Mesodermal cell (in vitro differentiated cells): ENCODE measurements at regions not wholly inside any gene's neighbourhood (a gene's known extent, or its start where the extent isn't known, plus 50 kb on each side); places are given as distances from the start of the nearest gene placed in this dataset.
A peak's percentile ranks its signal among the peaks of the same experiment; 100 is the strongest.
"Not testable (repeated sequence)": the region's sequence is repeated elsewhere in the genome, so short reads cannot be mapped to it uniquely, and the experiment has no call there.

Experiments used
- H3K27ac ChIP-seq: 2 replicates; pipeline ENCODE4 v1.7.0; 2013; ENCODE audit warnings: mild to moderate bottlenecking, low read depth, low read length, moderate library complexity; ENCODE audit not compliant: severe bottlenecking
- H3K36me3 ChIP-seq: 2 replicates; pipeline ENCODE4 v1.7.1; 2013; ENCODE audit warnings: mild to moderate bottlenecking, low read length, moderate library complexity; ENCODE audit not compliant: control insufficient read depth, insufficient read depth
- H3K4me1 ChIP-seq: one replicate; pipeline ENCODE4 v1.7.1; 2013; ENCODE audit warnings: mild to moderate bottlenecking, low read length; ENCODE audit not compliant: insufficient read depth, control insufficient read depth, poor library complexity, severe bottlenecking
- H3K4me3 ChIP-seq: 2 replicates; pipeline ENCODE4 v1.7.0; 2013; ENCODE audit warnings: low read length, control low read depth, mild to moderate bottlenecking; ENCODE audit not compliant: insufficient read depth, poor library complexity, severe bottlenecking; ENCODE audit errors: extremely low read depth
- H3K9me3 ChIP-seq: 2 replicates; pipeline ENCODE4 v1.7.1; 2013; ENCODE audit warnings: mild to moderate bottlenecking, low read length, moderate library complexity; ENCODE audit not compliant: control insufficient read depth
- WGBS, 2 experiments: methylation state at CpG; one replicate each; pipeline ENCODE4 v1.1.5; 2013; ENCODE audit warnings: missing lambda C conversion rate in 2 of 2; ENCODE audit not compliant: insufficient coverage in 2 of 2; 5-methylcytosine and 5-hydroxymethylcytosine counted together

- not testable (repeated sequence) for H3K27ac ChIP-seq, H3K36me3 ChIP-seq, H3K4me3 ChIP-seq, H3K9me3 ChIP-seq
- 100% methylated on average over 3 to 7 of the region's 12 CpGs for WGBS, 2 experiments
- peaks cover 21% of the 10 kb centered on the region for H3K4me1 ChIP-seq
These were observed 261.2 kb downstream of the ADGRD1 start for GRCh38 chr12:131214936-131215335.

GRCh38 chr12:131216587-131216986 is 262.9 kb downstream of the ADGRD1 start:
- H3K27ac ChIP-seq = not testable (repeated sequence)

DNA sequence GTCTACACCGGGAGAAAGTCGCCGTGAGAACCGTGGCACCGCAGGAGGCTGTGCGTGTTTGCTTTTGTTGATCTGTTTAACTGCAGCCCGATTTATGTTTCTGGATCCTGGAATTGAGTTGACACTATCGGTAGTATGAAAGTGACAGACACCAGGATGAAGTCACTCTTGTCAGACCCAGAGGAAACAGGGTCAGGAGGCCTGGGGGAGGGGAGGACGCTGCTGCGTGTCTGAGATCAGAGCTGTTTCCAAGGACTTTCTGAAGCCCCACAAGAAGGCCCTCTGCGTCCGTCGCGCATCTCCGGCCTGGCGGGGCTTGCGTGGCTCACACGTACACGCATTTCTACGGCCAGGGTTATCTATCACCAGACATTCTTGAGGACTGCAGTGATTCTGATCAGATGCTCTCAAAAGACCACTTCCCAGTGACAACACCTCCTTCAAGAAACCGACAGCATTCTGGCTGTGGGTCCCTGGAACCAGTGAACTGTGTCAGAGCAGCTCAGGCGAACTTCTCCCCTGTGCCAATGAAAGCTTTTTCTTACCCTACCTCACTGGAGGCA is 263.4 kb downstream of the ADGRD1 start:
- Histone ChIP-seq H3K27ac (no peak overlapping the region), H3K36me3 (no peaks in the 10 kb centered on the region), H3K9me3 (peaks cover 9% of the 10 kb centered on the region), H3K4me3 (no peak overlapping the region), H3K4me1 (peaks cover 21% of the 10 kb centered on the region)
- WGBS, 2 experiments = 57 to 59% methylated on average over 21 to 22 of the region's 22 CpGs

More at GRCh38 chr12:131216587-131216986, 262.9 kb downstream of the ADGRD1 start:
- WGBS, 2 experiments = 80 to 90% methylated on average over 2 to 6 of the region's 14 CpGs
- H3K36me3 ChIP-seq, H3K4me3 ChIP-seq, H3K9me3 ChIP-seq: not testable (repeated sequence)
- H3K4me1 ChIP-seq = peaks cover 21% of the 10 kb centered on the region

DNA sequence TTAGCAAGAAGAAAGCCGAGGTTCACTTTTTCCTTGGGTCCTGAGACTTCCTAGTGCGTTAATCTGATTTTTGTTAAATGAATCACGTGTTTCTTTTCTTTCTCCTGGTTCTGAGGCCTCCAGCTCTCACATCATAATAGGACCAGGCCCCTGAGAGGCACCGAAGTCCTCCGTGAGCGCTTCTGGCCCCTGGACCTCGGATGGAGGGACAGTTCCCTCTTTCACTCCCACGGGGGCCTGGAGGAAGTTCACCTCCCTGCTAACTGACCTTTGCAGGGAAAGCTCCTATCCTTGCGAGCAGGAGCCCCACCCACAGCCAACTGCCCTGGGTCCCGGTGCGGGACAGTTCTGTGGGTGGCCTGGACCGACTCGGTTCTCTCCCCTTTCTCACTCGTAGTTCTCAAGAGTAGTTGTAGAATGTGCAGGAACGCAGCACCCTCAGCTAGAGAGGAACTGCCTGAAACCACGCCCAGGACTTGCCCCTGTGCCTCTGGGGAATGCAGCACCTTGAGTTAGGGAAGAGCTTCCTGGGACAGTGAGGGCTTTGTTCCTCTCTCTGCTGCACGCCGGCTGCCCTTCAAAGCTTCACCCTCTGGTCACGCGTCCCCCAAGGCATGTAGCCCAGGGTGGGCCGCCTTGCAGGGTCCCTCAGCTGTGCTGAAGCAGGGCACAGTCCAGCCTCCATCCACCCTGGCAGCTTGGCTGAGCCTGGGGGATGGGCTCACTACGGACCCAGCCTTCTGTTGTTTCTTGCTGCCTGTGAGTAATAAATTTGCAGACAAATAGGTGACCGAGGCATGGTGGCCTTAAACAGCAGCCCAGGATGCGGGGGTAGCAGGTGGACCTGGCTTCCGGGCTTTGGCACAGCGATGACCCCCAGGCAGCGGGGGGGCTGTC is 264.6 kb downstream of the ADGRD1 start:
- H3K36me3 ChIP-seq = no peaks in the 10 kb centered on the region
- no peak overlapping the region for H3K27ac ChIP-seq
- 43 to 47% methylated on average over 21 of the region's 27 CpGs for WGBS, 2 experiments
- peaks cover 21% of the 10 kb centered on the region for H3K4me1 ChIP-seq
- no peak overlapping the region for H3K4me3 ChIP-seq
- peaks cover 5% of the 10 kb centered on the region for H3K9me3 ChIP-seq

- WGBS, 2 experiments = 76 to 78% methylated on average over 11 to 13 of the region's 15 CpGs
- Histone ChIP-seq H3K4me3 (no peak overlapping the region), H3K36me3 (no peaks in the 10 kb centered on the region), H3K9me3 (no peaks in the 10 kb centered on the region), H3K27ac (no peak overlapping the region), H3K4me1 (peaks cover 21% of the 10 kb centered on the region)
These were observed 265.4 kb downstream of the ADGRD1 start for GRCh38 chr12:131218923-131219669.

DNA sequence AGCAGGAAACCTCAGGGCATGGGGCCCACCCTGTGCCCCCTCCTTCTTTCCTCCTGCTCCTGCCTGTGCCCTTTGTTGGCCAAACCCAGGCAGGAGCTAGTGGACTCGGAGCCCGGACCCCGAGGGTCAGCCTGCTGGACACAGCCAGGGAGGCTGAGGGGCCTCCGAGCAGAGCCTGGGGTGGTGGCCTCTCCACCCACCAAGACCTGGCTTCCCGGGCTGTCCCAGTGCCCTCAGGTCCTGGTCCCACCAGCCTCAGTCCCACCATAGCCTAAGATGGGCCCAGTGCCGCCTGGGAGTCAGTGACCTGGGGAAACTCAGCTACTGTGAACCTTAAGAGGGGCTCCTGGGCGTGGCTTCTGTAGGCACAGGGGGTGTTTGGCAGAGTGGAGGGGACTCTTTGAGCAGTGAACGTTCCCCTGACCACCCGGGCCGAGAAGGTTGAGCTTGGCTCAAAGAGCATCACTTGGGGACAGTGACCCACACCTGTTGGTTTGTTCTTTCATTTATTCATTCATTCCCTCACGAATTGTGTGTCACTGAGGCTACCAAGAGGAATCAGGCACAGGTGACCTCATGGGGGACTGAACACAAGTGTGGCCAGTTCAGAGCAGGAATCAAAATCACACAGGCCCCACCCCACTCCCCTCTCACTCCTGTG is 266.1 kb downstream of the ADGRD1 start:
- no peaks in the 10 kb centered on the region for H3K9me3 ChIP-seq
- peaks cover 21% of the 10 kb centered on the region for H3K4me1 ChIP-seq
- H3K27ac ChIP-seq = no peak overlapping the region
- no peak overlapping the region for H3K4me3 ChIP-seq
- H3K36me3 ChIP-seq = no peaks in the 10 kb centered on the region
- 82 to 97% methylated on average over 9 of the region's 11 CpGs for WGBS, 2 experiments

DNA sequence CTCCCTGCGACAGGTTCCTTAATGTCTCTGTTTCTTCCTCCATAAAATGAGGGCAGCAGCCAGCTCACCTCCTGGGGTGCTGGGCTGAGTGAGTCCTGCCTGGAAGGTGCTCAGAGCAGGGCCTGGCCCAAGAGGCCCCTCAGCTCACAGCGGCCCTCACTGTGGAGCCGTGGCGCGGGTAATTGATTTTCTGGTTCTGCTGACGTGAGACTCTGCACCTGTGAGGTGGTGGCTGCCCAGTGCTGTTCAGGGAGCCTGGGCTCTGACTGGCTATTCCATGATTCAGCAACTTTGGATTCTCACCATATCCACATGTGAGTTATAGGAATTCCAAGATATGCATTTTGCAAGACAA is 266.6 kb downstream of the ADGRD1 start:
- H3K36me3 ChIP-seq = no peaks in the 10 kb centered on the region
- H3K4me1 ChIP-seq = peaks cover 21% of the 10 kb centered on the region
- no peak overlapping the region for H3K27ac ChIP-seq
- H3K4me3 ChIP-seq = no peak overlapping the region
- no peaks in the 10 kb centered on the region for H3K9me3 ChIP-seq
- 100% methylated on average over 1 to 2 of the region's 6 CpGs for WGBS, 2 experiments

- Histone ChIP-seq H3K9me3 (no peaks in the 10 kb centered on the region), H3K4me3 (no peak overlapping the region), H3K27ac (no peak overlapping the region), H3K36me3 (no peaks in the 10 kb centered on the region), H3K4me1 (peaks cover 21% of the 10 kb centered on the region)
- 88 to 95% methylated on average over 15 to 16 of the region's 17 CpGs for WGBS, 2 experiments
These were observed 267.6 kb downstream of the ADGRD1 start for GRCh38 chr12:131221061-131221956.

GRCh38 chr12:131221957-131222328 is 268.2 kb downstream of the ADGRD1 start:
- H3K4me1 ChIP-seq = peaks cover 21% of the 10 kb centered on the region
- 62% methylated on average over 5 of the region's 5 CpGs for WGBS, 2 experiments
- peak overlapping the region; percentile 23 for H3K27ac ChIP-seq

More at GRCh38 chr12:131221957-131222328, 268.2 kb downstream of the ADGRD1 start:
- H3K36me3 ChIP-seq = no peaks in the 10 kb centered on the region
- H3K9me3 ChIP-seq = no peaks in the 10 kb centered on the region
- H3K4me3 ChIP-seq = no peak overlapping the region
